ENCODE measurements at regions not wholly inside any gene's neighbourhood (a gene's known extent, or its start where the extent isn't known, plus 50 kb on each side); places are given as distances from the start of the nearest gene placed in this dataset.

GRCh38 chr6:130670142-130670541 lies 157.1 kb upstream of the SMLR1 start:
- intact Hi-C loops (cut with micrococcal nuclease) = no loop called here

- intact Hi-C loops (cut with micrococcal nuclease) = no loop called here
Measured at GRCh38 chr6:130671119-130671518, 156.1 kb upstream of the SMLR1 start.

GRCh38 chr6:130671577-130671976 lies 155.6 kb upstream of the SMLR1 start:
- intact Hi-C loops (cut with micrococcal nuclease) = no loop called here

GRCh38 chr6:130672153-130672552 lies 155.1 kb upstream of the SMLR1 start:
- intact Hi-C loops (cut with micrococcal nuclease) = no loop called here

GRCh38 chr6:130674604-130675003 lies 152.6 kb upstream of the SMLR1 start:
- intact Hi-C loops (cut with micrococcal nuclease) = no loop called here

GRCh38 chr6:130675072-130675471 lies 152.1 kb upstream of the SMLR1 start:
- intact Hi-C loops (cut with micrococcal nuclease) = no loop called here

GRCh38 chr6:130676077-130676772 lies 151.0 kb upstream of the SMLR1 start:
- intact Hi-C loops (cut with micrococcal nuclease) = no loop called here

GRCh38 chr6:130676773-130677144 lies 150.4 kb upstream of the SMLR1 start:
- intact Hi-C loops (cut with micrococcal nuclease) = no loop called here

- intact Hi-C loops (cut with micrococcal nuclease) = no loop called here
Measured at GRCh38 chr6:130677312-130677711, 149.9 kb upstream of the SMLR1 start.

GRCh38 chr6:130677766-130678165 lies 149.4 kb upstream of the SMLR1 start:
- intact Hi-C loops (cut with micrococcal nuclease) = no loop called here

- intact Hi-C loops (cut with micrococcal nuclease) = no loop called here
Measured at GRCh38 chr6:130679684-130680083, 147.5 kb upstream of the SMLR1 start.

GRCh38 chr6:130680116-130680515 lies 147.1 kb upstream of the SMLR1 start:
- intact Hi-C loops (cut with micrococcal nuclease) = no loop called here

- intact Hi-C loops (cut with micrococcal nuclease) = no loop called here
Measured at GRCh38 chr6:130681028-130681427, 146.2 kb upstream of the SMLR1 start.

GRCh38 chr6:130682066-130682465 lies 145.1 kb upstream of the SMLR1 start:
- intact Hi-C loops (cut with micrococcal nuclease) = no loop called here

- intact Hi-C loops (cut with micrococcal nuclease) = no loop called here
Measured at GRCh38 chr6:130683761-130684517, 143.3 kb upstream of the SMLR1 start.

- intact Hi-C loops (cut with micrococcal nuclease) = no loop called here
Measured at GRCh38 chr6:130692659-130693058, 134.5 kb upstream of the SMLR1 start.

- intact Hi-C loops (cut with micrococcal nuclease) = no loop called here
Measured at GRCh38 chr6:130693944-130694343, 133.3 kb upstream of the SMLR1 start.

- intact Hi-C loops (cut with micrococcal nuclease) = loop anchor here (5.0 kb wide), 3 partner anchors 117 to 657 kb away; no protein-coding TSS in a partner anchor
Measured at GRCh38 chr6:130694606-130695005, 132.6 kb upstream of the SMLR1 start.

GRCh38 chr6:130696806-130697205 lies 130.4 kb upstream of the SMLR1 start:
- intact Hi-C loops (cut with micrococcal nuclease) = loop anchor here (5.0 kb wide), 3 partner anchors 120 to 660 kb away; no protein-coding TSS in a partner anchor

GRCh38 chr6:130697271-130697994 lies 129.8 kb upstream of the SMLR1 start:
- intact Hi-C loops (cut with micrococcal nuclease) = loop anchor here (5.0 kb wide), 3 partner anchors 120 to 660 kb away; no protein-coding TSS in a partner anchor

GRCh38 chr6:130697995-130698535 lies 129.1 kb upstream of the SMLR1 start:
- intact Hi-C loops (cut with micrococcal nuclease) = loop anchor here (1.0 to 5.0 kb wide), 7 partner anchors 121 to 661 kb away; no protein-coding TSS in a partner anchor

- intact Hi-C loops (cut with micrococcal nuclease) = loop anchor here (2.0 to 5.0 kb wide), 5 partner anchors 122 to 662 kb away; no protein-coding TSS in a partner anchor
Measured at GRCh38 chr6:130699742-130700141, 127.5 kb upstream of the SMLR1 start.
